ENCODE measurements at regions not wholly inside any gene's neighbourhood (a gene's known extent, or its start where the extent isn't known, plus 50 kb on each side); places are given as distances from the start of the nearest gene placed in this dataset.

- TF ChIP-seq CTCF (conservative IDR thresholded peaks at IDR 0.05; ENCODE audit: low read depth, low read length) (no peak), EZH2 (IDR thresholded peaks at IDR 0.05; ENCODE audit: borderline replicate concordance, low read depth, low read length, poor library complexity, severe bottlenecking) (no peak)
These were observed 1554.4 kb upstream of the LRRTM1 start for GRCh38 chr2:81858998-81859397.

Measured in A673 (cell line).